Choroid plexus epithelial cell (primary cell): ENCODE measurements at regions not wholly inside any gene's neighbourhood (a gene's known extent, or its start where the extent isn't known, plus 50 kb on each side); places are given as distances from the start of the nearest gene placed in this dataset.
"Not testable (repeated sequence)": the region's sequence is repeated elsewhere in the genome, so short reads cannot be mapped to it uniquely, and the experiment has no call there.

Source experiments
- DNase-seq: peaks from one replicate; pipeline ENCODE4 v3.0.0-alpha.2; 2010; ENCODE audit warnings: low read depth
- H3K4me3 ChIP-seq: 2 replicates; pipeline ENCODE4 v1.5.1; 2011; ENCODE audit warnings: low read depth, mild to moderate bottlenecking, control low read depth, low read length, moderate library complexity
- CTCF ChIP-seq: conservative IDR thresholded peaks from 2 replicates; pipeline ENCODE4 v1.5.1; 2011; ENCODE audit warnings: low read depth, mild to moderate bottlenecking, control low read depth, inconsistent platforms, low read length, moderate library complexity

- DNase-seq = no peak
- TF ChIP-seq CTCF = no peak
Observed at GRCh38 chr2:81395746-81396145, 1091.2 kb upstream of the LRRTM1 start.

GRCh38 chr2:81389203-81389602, 1084.7 kb upstream of the LRRTM1 start:
- peak; percentile 0 for DNase-seq
- TF ChIP-seq CTCF = no peak
- H3K4me3 ChIP-seq = no peak overlapping the region

More at GRCh38 chr2:81395746-81396145, 1091.2 kb upstream of the LRRTM1 start:
- no peak overlapping the region for H3K4me3 ChIP-seq

- TF ChIP-seq CTCF = no peak
- DNase-seq = no peak
- H3K4me3 ChIP-seq = no peak overlapping the region
Observed at GRCh38 chr2:81363800-81364199, 1059.2 kb upstream of the LRRTM1 start.

GRCh38 chr2:81362468-81362867, 1057.9 kb upstream of the LRRTM1 start:
- DNase-seq, H3K4me3 ChIP-seq: not testable (repeated sequence)

- no peak overlapping the region for H3K4me3 ChIP-seq
- no peak for TF ChIP-seq CTCF
- no peak for DNase-seq
Observed at GRCh38 chr2:81355436-81355835, 1050.9 kb upstream of the LRRTM1 start.

DNA sequence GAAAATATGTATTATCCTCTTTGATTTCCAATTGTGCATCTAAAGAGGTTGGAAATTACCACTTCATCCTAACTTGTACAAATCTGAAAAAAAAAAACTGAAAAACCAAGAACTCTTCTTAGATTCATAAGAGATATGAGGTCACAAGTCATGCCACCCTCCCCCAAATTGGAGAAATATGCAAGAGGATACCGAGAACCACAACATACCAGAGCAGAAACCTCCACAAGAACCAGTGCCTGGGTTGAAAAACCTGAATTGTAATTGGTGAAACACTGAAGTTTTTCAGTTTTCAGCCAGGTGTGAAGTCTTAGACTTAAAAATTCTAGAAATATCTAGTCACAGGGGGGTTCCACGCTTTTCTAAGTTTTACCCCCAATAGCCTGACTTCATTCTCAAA, 1029.5 kb upstream of the LRRTM1 start:
- H3K4me3 ChIP-seq = no peak overlapping the region
- DNase-seq = no peak
- no peak for TF ChIP-seq CTCF

DNA sequence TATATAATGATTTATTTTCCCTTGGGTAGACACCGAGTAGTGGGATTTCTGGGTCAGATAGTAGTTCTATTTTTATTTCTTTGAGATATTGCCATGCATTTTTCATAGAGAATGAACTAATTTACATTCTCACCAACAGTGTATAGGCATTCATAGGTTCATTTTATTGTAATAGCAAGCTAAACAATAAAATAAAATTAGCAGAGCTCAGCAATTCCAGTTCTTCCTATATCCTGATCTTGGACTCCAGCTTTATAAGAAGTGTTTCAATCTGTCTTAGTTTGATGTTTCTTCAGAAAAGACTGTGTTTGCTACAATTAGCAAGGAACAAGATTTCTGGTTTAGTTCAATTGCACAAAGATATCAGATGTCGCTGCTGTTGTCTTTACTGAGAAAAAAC, 1024.4 kb upstream of the LRRTM1 start:
- no peak for TF ChIP-seq CTCF
- DNase-seq = no peak

DNA sequence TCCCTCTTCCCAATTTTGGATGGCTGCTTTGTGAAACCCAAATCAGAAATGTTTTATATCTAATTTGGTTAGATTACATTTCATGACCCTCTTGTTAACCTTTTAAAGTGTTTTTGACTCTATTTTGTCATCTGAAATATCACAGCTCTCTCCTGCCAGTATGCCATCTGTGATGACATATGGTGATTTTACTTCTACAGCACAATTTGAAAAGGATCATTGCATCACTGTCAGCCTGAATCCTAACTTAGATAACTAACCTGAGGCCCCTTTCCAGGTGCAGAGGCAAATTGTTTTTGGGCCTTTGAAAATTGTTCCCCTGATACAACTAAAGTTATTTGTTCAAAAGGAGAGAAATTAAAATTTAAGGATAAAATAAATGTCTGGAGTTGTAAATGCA, 1023.4 kb upstream of the LRRTM1 start:
- TF ChIP-seq CTCF = no peak

More for the DNA sequence above, 1024.4 kb upstream of the LRRTM1 start:
- H3K4me3 ChIP-seq = no peak overlapping the region

More for the DNA sequence above, 1023.4 kb upstream of the LRRTM1 start:
- no peak for DNase-seq
- no peak overlapping the region for H3K4me3 ChIP-seq
